ENCODE measurements at regions not wholly inside any gene's neighbourhood (a gene's known extent, or its start where the extent isn't known, plus 50 kb on each side); places are given as distances from the start of the nearest gene placed in this dataset.

GRCh38 chr13:82934000-82934399, 948.3 kb downstream of the SLITRK1 start:
- DNase-seq = no peak

GRCh38 chr13:82925114-82925513, 957.2 kb downstream of the SLITRK1 start:
- no peak for DNase-seq

- no peak for DNase-seq
Observed at GRCh38 chr13:82917984-82918383, 964.3 kb downstream of the SLITRK1 start.

- DNase-seq = no peak
Observed at GRCh38 chr13:82912564-82912963, 969.7 kb downstream of the SLITRK1 start.

- no peak for DNase-seq
Observed at GRCh38 chr13:82905071-82905470, 977.2 kb downstream of the SLITRK1 start.

- no peak for DNase-seq
Observed at GRCh38 chr13:82900453-82900852, 981.8 kb downstream of the SLITRK1 start.

GRCh38 chr13:82898586-82898985, 983.7 kb downstream of the SLITRK1 start:
- DNase-seq = no peak

GRCh38 chr13:82879921-82880320, 1002.4 kb downstream of the SLITRK1 start:
- DNase-seq = no peak

GRCh38 chr13:82878536-82878935, 1003.7 kb downstream of the SLITRK1 start:
- DNase-seq = no peak

- DNase-seq = no peak
Observed at GRCh38 chr13:82867284-82867683, 1015.0 kb downstream of the SLITRK1 start.

- DNase-seq = no peak
Observed at GRCh38 chr13:82850644-82851043, 1031.6 kb downstream of the SLITRK1 start.

- DNase-seq = no peak
Observed at GRCh38 chr13:82848766-82849165, 1033.5 kb downstream of the SLITRK1 start.

GRCh38 chr13:82847595-82847994, 1034.7 kb downstream of the SLITRK1 start:
- DNase-seq = no peak

- no peak for DNase-seq
Observed at GRCh38 chr13:82833923-82834322, 1048.4 kb downstream of the SLITRK1 start.

- no peak for DNase-seq
Observed at GRCh38 chr13:82829040-82829439, 1053.2 kb downstream of the SLITRK1 start.

GRCh38 chr13:82827724-82828123, 1054.5 kb downstream of the SLITRK1 start:
- no peak for DNase-seq

GRCh38 chr13:82822935-82823334, 1059.3 kb downstream of the SLITRK1 start:
- no peak for DNase-seq

GRCh38 chr13:82817133-82817532, 1065.1 kb downstream of the SLITRK1 start:
- DNase-seq = no peak

- DNase-seq = no peak
Observed at GRCh38 chr13:82815791-82816190, 1066.5 kb downstream of the SLITRK1 start.

GRCh38 chr13:82803341-82803740, 1078.9 kb downstream of the SLITRK1 start:
- no peak for DNase-seq

GRCh38 chr13:82802528-82802927, 1079.7 kb downstream of the SLITRK1 start:
- no peak for DNase-seq

GRCh38 chr13:82800391-82800790, 1081.9 kb downstream of the SLITRK1 start:
- DNase-seq = no peak

- DNase-seq = no peak
Observed at GRCh38 chr13:82797876-82798275, 1084.4 kb downstream of the SLITRK1 start.

- DNase-seq = no peak
Observed at GRCh38 chr13:82791035-82791434, 1091.2 kb downstream of the SLITRK1 start.

GRCh38 chr13:82772816-82773215, 1109.5 kb downstream of the SLITRK1 start:
- no peak for DNase-seq

GRCh38 chr13:82766732-82767321, 1115.4 kb downstream of the SLITRK1 start:
- no peak for DNase-seq
